ENCODE measurements at regions not wholly inside any gene's neighbourhood (a gene's known extent, or its start where the extent isn't known, plus 50 kb on each side); places are given as distances from the start of the nearest gene placed in this dataset.

- TF ChIP-seq CTCF (IDR thresholded peaks at IDR 0.05), result no peak
- TF ChIP-seq POLR2A (IDR thresholded peaks at IDR 0.05; ENCODE audit: low read depth), result no peak
Observed at GRCh38 chr5:158610051-158610415, 489.7 kb downstream of the EBF1 start.

Data from esophagus muscularis mucosa (tissue), 3 donors.